Kidney glomerular epithelial cell (primary cell): ENCODE measurements at regions not wholly inside any gene's neighbourhood (a gene's known extent, or its start where the extent isn't known, plus 50 kb on each side); places are given as distances from the start of the nearest gene placed in this dataset.
"Not testable (repeated sequence)": the region's sequence is repeated elsewhere in the genome, so short reads cannot be mapped to it uniquely, and the experiment has no call there.

Experiments used
- DNase-seq: peaks from one replicate; lab custom pipeline; 2025; lab: John Stamatoyannopoulos, UW

GRCh38 chr11:98155696-98156095, 865.1 kb upstream of the CNTN5 start:
- DNase-seq: no peak

GRCh38 chr11:98177925-98178324, 842.8 kb upstream of the CNTN5 start:
- no peak for DNase-seq

DNA sequence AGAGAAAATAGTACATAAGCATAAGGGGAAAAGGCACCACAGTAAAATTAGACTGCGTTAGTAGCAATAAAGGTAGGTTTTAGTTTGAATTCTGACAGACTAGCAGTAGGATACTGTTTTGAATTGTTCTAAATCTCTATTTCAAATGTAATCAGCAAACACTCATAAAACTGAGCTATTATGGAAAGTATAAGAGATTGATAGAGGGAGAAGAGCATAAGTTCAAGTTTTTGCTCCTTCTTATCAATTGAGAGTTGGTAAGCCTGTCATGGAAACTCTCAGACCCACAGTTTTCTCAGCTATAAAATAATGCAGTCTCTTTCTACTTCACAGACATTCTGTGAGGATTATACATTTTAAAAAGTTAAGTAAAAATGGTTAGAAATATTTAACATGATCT, 840.2 kb upstream of the CNTN5 start:
- DNase-seq: no peak

DNA sequence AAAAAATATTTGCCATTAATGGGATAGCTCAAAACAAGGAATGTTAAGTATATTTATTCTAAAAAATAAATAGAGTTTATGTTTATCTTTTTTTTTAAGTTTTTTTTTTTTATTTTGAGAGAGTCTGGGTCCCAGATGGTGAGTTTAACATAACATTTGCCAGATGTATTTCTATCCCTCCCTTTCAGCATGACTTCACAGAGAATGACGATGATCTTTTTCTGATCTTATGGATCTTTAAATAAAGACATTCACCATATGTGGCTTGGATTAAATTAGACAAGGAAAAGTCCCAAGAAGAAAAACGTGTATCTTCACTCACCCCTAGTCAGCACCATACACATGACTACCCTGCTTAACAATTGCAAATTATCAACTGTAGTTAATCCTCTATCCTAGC, 839.8 kb upstream of the CNTN5 start:
- DNase-seq: no peak

DNA sequence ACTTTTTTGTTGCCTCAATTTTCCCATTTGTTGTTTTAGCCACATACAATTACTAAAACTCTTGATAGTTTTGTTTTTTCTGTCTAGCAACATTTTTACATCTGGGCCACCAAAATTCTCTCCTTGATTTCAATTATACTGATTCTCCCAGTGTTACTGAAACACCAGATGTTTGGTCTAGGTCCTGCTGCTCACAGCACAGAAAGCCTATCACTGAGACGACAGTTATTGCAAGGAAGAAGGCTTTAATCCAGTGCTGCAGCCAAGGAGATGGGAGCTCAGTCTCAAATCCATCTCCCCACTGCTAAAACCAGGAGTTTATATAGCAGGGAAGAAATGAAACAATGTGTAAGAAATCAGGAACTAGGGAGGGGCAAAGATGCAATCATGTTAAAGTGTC, 837.7 kb upstream of the CNTN5 start:
- DNase-seq: no peak

GRCh38 chr11:98185245-98185644, 835.5 kb upstream of the CNTN5 start:
- DNase-seq: no peak

GRCh38 chr11:98194611-98195010, 826.1 kb upstream of the CNTN5 start:
- DNase-seq: no peak

DNA sequence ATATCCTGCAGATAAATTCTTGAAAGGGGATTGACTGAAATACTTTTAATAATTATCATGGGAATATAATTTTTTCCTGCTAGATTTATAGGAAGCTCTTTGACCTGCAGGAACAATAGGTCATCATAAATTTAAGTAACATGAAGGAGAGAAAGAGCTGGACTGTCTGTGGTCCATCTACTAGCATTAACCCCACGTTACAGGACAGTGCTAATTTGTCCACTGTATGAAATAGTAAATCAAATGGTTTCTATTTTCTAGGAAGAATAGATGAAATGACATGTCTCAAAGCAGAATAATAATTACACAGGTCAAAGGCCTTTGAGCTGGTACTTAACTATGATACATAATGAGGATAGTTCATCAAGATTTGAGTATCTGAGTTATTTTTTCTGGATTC, 825.4 kb upstream of the CNTN5 start:
- no peak for DNase-seq

- DNase-seq: no peak
Observed at GRCh38 chr11:98207086-98207485, 813.7 kb upstream of the CNTN5 start.

GRCh38 chr11:98227278-98227677, 793.5 kb upstream of the CNTN5 start:
- DNase-seq: no peak

- DNase-seq: no peak
Observed at GRCh38 chr11:98230678-98231077, 790.1 kb upstream of the CNTN5 start.

- DNase-seq: no peak
Observed at GRCh38 chr11:98234698-98235097, 786.1 kb upstream of the CNTN5 start.

- DNase-seq: no peak
Observed at GRCh38 chr11:98243897-98244296, 776.9 kb upstream of the CNTN5 start.

DNA sequence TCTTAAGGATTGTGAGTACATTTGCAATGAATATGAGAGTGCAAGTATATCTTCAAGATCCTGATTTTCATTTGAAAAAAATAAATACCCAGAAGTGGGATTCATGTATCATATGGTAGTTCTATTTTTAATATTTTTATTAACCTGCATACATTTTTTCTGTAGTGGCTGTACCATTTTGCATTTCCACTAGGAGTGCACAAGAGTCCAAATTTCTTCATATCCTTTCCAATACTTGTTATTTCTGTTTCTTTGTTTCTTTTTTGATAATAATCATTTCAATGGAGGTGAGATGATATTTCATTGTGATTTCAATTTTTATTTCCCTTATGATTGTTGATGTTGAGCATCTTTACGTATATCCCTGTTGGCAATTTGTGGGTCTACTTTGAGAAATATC, 759.8 kb upstream of the CNTN5 start:
- DNase-seq: no peak

DNA sequence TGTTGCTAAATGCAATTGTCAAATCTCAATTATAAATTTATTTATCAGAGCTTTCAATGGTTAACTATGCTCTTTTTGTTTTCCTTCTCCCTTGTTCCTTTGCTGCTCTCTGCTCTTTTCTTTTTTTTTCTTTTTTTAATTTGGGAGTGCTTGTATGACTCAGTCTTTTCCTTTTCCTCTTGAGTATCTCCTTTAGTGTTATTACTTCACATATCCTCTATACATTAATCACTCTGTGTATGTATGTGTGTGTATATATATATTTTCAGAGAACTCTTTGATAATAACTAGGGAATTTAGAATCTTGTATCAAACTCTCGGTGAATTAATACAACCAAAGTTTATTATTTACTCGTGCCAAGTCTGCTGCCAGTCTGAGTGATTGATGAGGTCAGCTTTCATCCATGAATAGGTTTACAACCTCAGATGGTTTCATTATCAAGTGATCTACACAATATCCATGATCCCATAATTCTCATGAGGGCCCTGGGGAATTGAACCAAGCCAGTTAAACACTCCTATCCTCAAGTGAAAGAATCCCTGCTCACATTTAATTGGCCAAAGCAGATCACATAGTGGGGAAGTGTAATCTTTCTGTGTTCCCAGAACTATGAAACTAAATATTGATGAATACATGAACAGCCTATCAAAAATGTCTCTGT, 743.4 kb upstream of the CNTN5 start:
- DNase-seq: no peak

DNA sequence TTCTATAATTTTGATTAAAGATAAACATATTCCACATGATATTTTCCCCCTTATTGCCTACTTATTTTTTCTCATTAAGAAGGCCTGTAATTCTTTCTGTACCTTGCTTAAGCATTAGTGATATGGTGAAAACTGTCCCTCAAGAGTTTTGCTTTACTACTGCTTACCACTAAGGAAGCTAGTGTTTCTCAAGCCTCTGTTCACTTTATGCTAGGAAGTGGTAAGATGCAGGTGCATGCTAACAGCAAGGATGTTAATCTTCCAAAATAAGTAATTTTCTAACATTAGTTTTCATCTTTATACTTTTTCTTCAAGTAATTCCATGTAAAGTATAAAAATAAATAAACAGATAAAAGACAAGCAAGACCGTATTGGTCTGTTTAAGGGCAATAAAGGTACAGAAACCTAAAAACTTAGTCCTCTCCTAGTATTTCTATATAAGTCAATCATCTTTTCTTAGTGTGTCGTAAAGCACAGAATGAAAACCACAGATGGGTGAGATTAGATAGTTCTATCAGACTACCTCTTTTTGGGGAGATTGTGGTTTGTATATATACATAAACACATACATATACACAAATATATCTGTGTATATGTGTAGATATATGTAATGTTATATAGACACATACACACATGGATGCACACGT, 731.0 kb upstream of the CNTN5 start:
- no peak for DNase-seq

GRCh38 chr11:98296091-98296880, 724.5 kb upstream of the CNTN5 start:
- DNase-seq: no peak

GRCh38 chr11:98300719-98301118, 720.0 kb upstream of the CNTN5 start:
- DNase-seq: no peak

GRCh38 chr11:98307827-98308491, 712.8 kb upstream of the CNTN5 start:
- no peak for DNase-seq

GRCh38 chr11:98330306-98330705, 690.4 kb upstream of the CNTN5 start:
- not testable (repeated sequence) for DNase-seq

DNA sequence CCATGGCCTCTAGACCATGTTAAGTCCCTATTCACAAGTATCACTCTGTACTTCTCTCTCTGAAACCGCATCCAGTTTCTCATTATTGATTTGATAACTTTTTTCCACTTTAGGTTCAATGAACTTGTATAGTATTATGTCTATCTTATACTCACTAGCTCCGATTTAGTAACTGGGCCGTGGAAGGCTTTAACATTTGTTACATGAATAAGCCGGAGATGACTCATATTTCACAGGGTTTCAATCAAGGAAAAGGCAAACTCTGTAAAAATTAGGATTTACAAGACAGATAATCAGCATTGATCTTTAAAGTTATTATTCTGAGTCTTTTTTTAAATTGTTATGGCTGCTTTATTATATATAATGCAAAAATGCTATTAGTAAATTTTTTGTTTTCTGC, 662.2 kb upstream of the CNTN5 start:
- no peak for DNase-seq

- DNase-seq: peak; percentile 0
Observed at GRCh38 chr11:98365190-98365589, 655.6 kb upstream of the CNTN5 start.

- no peak for DNase-seq
Observed at GRCh38 chr11:98365941-98366340, 654.8 kb upstream of the CNTN5 start.
